Pancreas (tissue), 10 donors: ENCODE measurements at regions not wholly inside any gene's neighbourhood (a gene's known extent, or its start where the extent isn't known, plus 50 kb on each side); places are given as distances from the start of the nearest gene placed in this dataset.
A peak's percentile ranks its signal among the peaks of the same experiment; 100 is the strongest.

ENCODE experiments used
- ATAC-seq, 4 donors: fragments of 200-7000 bp; cut with Tn5 transposase; one replicate each; pipeline versions ENCODE4 v1.8.0 to v1.9.1; 2020; ENCODE audit warnings: mild to moderate bottlenecking in 4 of 4, moderate library complexity in 4 of 4
- DNase-seq, 6 donors: peaks; one replicate each; pipeline ENCODE4 v3.0.0-alpha.2; 2020
- FAIRE-seq: peaks from 2 replicates; lab custom pipeline; 2012; peaks lifted over from hg19 to GRCh38; lab: Jason Lieb, UNC
- H3K27ac ChIP-seq, 4 donors: fragments of 200-600 bp; sonication (generic); 1 replicate in 3 of 4; 2 replicates in 1 of 4; pipeline versions ENCODE4 v1.5.0 to v1.8.0; 2020
- H3K27me3 ChIP-seq, 4 donors: fragments of 200-600 bp; one replicate each; pipeline ENCODE4 v1.8.0; 2021
- H3K36me3 ChIP-seq, 3 donors: fragments of 200-600 bp; sonication (generic) in 1 of 3; one replicate each; pipeline versions ENCODE4 v1.5.0 to v1.8.0; 2020 to 2021
- H3K4me1 ChIP-seq, 3 donors: fragments of 200-600 bp; one replicate each; pipeline ENCODE4 v1.8.0; 2021
- H3K4me3 ChIP-seq, 4 donors: fragments of 200-600 bp; sonication (generic) in 2 of 4; one replicate each; pipeline versions ENCODE4 v1.5.0 to v1.8.0; 2020 to 2021
- H3K9me3 ChIP-seq, 4 donors: fragments of 200-600 bp; one replicate each; pipeline ENCODE4 v1.8.0; 2021
- WGBS, 2 donors: extraction: QIAGEN DNeasy Blood & Tissue Kit; methylation state at CpG; one replicate each; pipeline ENCODE4 v1.1.7; 2013; 5-methylcytosine and 5-hydroxymethylcytosine counted together
- intact Hi-C, 3 donors: fragments of 100-400 bp; cut with DNase I; formaldehyde crosslinking; loops; one replicate each; pipeline versions ENCODE4 v1.11.1 to v1.14.2; 2022
- TF ChIP-seq, protein P1 (sequence below), 4 donors: fragments of 200-600 bp; sonication (generic) in 3 of 4; IDR thresholded peaks; one replicate each; pipeline versions ENCODE4 v1.5.0 to v1.8.0; 2021; ENCODE audit warnings: antibody characterized with exemption in 4 of 4
- donor health status: healthy with polysubstance abuse.
- donor health status: DM: no; HTN: no; CAD: no; lungs with moderate emphysema.
- donor health status: DM: no; HTN: no; CAD: no.
- donor health status: control.
- donor health status: control.
- donor health status: Bipolar disorder and iron deficiency.
- donor health status: DM: yes; HTN: yes; CAD: no.
- donor health status: DM: no; HTN: no; CAD: no.
- donor health status: DM: no; HTN: no; CAD: no.
- donor health status: DM: yes; HTN: yes; CAD: no.

DNA sequence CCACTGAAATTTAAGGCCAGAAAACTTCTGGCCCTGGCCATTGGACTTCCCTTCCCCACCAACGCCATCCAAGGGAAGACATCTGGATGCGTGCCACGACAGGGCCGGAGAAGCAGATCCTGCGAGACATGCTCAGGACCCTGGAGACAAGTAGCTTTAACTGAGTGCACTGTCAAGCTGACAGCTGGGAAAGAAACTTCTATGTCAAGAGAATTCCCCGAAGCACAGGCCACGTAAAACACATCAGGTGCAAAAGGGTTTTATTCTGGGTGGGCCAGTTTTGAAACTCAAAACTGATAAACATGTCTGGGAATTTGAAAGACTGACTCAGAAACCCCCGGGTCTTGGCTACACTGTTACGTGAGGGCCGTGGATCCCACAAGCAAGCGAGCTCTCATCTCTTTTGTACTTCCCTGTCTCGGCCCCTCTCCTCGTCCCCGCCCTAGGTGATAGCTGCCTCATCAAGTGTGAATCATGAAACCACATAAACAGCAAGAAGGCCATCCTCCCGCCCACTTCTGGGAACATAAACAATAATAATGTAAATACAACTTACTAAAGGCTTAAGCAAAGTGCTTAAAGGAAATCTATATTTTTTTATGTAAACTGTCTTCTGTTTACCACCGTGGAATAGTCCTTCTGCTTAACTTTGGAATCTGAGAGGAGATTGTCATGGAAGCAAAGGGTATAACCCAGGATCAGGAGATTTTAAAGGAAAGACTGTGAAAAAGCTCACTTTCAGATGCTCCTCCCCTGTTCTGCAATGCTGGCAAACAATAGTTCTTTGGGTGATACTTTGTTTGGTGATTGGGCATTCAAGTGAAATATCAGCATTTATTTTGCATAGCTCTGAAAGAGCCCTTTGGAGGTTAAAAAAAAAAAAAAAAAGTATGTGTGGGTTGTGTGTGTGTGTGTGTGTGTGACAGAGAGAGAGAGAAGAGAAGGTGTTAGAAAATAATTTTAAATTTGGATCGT, 406.0 kb upstream of the MAF start:
- H3K36me3 ChIP-seq, result no peaks in the 10 kb centered on the region
- intact Hi-C loops, result no loop called here
- no peaks in the 10 kb centered on the region for H3K9me3 ChIP-seq
- H3K27me3 ChIP-seq, result no peaks in the 10 kb centered on the region
- ATAC-seq (no peak), FAIRE-seq (no peak), DNase-seq (peak in 1 of 6 donors; percentile 42)
- H3K4me1 ChIP-seq, result no peaks in the 10 kb centered on the region
- 75 to 78% methylated on average over 17 of the region's 17 CpGs for WGBS, 2 donors
- TF ChIP-seq, protein P1, sequence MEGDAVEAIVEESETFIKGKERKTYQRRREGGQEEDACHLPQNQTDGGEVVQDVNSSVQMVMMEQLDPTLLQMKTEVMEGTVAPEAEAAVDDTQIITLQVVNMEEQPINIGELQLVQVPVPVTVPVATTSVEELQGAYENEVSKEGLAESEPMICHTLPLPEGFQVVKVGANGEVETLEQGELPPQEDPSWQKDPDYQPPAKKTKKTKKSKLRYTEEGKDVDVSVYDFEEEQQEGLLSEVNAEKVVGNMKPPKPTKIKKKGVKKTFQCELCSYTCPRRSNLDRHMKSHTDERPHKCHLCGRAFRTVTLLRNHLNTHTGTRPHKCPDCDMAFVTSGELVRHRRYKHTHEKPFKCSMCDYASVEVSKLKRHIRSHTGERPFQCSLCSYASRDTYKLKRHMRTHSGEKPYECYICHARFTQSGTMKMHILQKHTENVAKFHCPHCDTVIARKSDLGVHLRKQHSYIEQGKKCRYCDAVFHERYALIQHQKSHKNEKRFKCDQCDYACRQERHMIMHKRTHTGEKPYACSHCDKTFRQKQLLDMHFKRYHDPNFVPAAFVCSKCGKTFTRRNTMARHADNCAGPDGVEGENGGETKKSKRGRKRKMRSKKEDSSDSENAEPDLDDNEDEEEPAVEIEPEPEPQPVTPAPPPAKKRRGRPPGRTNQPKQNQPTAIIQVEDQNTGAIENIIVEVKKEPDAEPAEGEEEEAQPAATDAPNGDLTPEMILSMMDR (IDR thresholded peaks at IDR 0.05), result no peak
- H3K4me3 ChIP-seq, result no peak overlapping the region
- H3K27ac ChIP-seq, result no peak overlapping the region

DNA sequence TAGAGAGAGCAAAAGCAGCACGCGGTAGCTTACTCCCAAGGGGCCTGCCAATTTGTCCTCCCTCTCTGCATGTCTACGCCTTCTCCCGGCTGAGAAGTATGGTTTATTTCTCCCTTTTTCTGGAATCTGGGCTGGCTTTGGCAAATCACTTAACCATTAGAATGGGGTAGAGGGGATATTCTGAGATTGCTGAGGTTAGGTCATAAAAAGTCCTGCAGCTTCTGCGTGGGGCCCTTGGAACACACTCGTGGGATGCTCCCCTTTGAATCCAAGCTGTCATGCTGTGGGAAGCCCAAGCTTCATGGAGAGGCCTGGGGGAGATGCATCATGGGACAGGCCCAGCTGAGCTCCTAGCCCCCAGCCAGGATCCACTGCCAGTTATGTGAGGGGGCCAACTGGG, 403.6 kb upstream of the MAF start:
- no peaks in the 10 kb centered on the region for H3K9me3 ChIP-seq
- no peaks in the 10 kb centered on the region for H3K4me1 ChIP-seq
- no peak for FAIRE-seq
- H3K27ac ChIP-seq, result no peak overlapping the region
- 87 to 94% methylated on average over 6 of the region's 6 CpGs for WGBS, 2 donors
- intact Hi-C loops, result no loop called here
- DNase-seq, result no peak
- H3K27me3 ChIP-seq, result no peaks in the 10 kb centered on the region
- H3K36me3 ChIP-seq, result no peaks in the 10 kb centered on the region
- H3K4me3 ChIP-seq, result no peak overlapping the region
- ATAC-seq, result no peak
- TF ChIP-seq, protein P1 (IDR thresholded peaks at IDR 0.05), result no peak

DNA sequence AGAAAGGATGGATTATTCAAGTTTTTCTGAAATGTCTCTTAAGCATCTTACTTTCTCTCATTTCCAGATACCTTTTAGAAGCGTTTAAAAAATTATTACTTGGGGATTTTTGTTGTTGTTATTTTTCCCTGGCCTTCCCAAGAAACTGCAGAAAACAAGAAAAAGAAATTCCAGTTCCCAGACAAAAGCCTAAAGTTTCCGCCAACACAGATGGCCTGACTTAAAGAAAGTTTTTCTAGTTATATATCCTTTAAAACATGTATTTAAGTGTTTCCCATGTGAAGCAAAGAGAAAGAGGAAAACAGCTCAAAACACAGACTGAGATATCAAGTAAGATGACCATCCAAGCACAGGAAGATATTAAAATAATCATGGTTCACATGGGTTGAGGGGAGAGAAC, 401.7 kb upstream of the MAF start:
- no peaks in the 10 kb centered on the region for H3K36me3 ChIP-seq
- no peak for ATAC-seq
- 75 to 84% methylated on average over 2 of the region's 2 CpGs for WGBS, 2 donors
- H3K4me3 ChIP-seq, result no peak overlapping the region
- no peak for FAIRE-seq
- H3K27me3 ChIP-seq, result no peaks in the 10 kb centered on the region
- TF ChIP-seq, protein P1 (IDR thresholded peaks at IDR 0.05), result no peak
- intact Hi-C loops, result no loop called here
- no peak overlapping the region for H3K27ac ChIP-seq
- no peaks in the 10 kb centered on the region for H3K9me3 ChIP-seq
- no peaks in the 10 kb centered on the region for H3K4me1 ChIP-seq
- no peak for DNase-seq

DNA sequence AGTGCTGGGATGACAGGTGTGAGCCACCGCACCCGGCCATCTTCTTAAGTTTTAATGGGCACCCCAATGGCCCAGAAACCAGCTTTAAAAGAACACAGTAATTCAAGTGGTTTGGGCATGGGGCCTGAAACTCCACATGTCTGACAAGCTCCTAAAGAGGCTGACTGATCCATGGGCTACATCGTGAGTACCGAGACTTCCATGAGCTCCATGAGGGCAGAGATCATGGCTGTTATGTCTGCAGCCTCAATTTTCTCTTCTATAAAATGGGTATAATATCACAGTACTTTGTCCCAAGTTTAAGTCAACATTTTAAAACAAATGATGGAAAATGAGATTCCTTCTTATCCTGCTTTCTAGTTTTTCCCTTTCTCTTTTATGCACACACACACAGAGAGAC, 397.6 kb upstream of the MAF start:
- WGBS, 2 donors, result 89 to 96% methylated on average over 4 of the region's 4 CpGs
- TF ChIP-seq, protein P1 (IDR thresholded peaks at IDR 0.05), result no peak
- H3K27ac ChIP-seq, result no peak overlapping the region
- no peaks in the 10 kb centered on the region for H3K4me1 ChIP-seq
- H3K9me3 ChIP-seq, result no peaks in the 10 kb centered on the region
- no peaks in the 10 kb centered on the region for H3K27me3 ChIP-seq
- no peak overlapping the region for H3K4me3 ChIP-seq
- H3K36me3 ChIP-seq, result no peaks in the 10 kb centered on the region
- ATAC-seq (no peak), FAIRE-seq (no peak), DNase-seq (no peak)
- intact Hi-C loops, result no loop called here

DNA sequence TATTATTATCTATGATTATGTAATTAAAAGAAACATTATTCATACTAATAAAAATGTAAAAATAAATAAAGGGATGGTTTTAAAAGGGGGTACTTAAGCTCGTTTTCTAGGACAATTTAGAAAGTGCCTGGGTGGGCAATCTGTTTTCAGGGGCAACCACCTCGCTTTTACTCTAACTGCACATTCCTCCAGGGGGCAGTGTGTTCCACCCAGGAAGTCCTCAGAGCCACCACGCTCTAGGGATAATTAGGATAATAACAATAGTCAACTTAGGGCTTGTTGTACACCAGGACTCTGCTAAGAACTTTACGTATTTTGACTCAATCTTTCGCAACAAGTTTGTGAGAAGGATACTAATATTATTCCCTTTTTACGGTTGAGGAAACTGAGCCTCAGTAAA, 396.7 kb upstream of the MAF start:
- Histone ChIP-seq H3K36me3 (no peaks in the 10 kb centered on the region), H3K4me1 (no peaks in the 10 kb centered on the region), H3K27me3 (no peaks in the 10 kb centered on the region), H3K9me3 (no peaks in the 10 kb centered on the region), H3K27ac (no peak overlapping the region), H3K4me3 (no peak overlapping the region)
- 65 to 66% methylated on average over 6 of the region's 6 CpGs for WGBS, 2 donors
- ATAC-seq, result no peak
- intact Hi-C loops, result no loop called here
- no peak for FAIRE-seq
- DNase-seq, result no peak
- TF ChIP-seq, protein P1 (IDR thresholded peaks at IDR 0.05), result no peak
